HFF-Myc (cell line): ENCODE measurements at regions not wholly inside any gene's neighbourhood (a gene's known extent, or its start where the extent isn't known, plus 50 kb on each side); places are given as distances from the start of the nearest gene placed in this dataset.
"Not testable (repeated sequence)": the region's sequence is repeated elsewhere in the genome, so short reads cannot be mapped to it uniquely, and the experiment has no call there.

Experiments used
- DNase-seq: peaks from one replicate; pipeline ENCODE4 v3.0.0-alpha.2; 2011; ENCODE audit warnings: low read depth; ENCODE audit errors: extremely low read depth
- H3K4me3 ChIP-seq: replicated peaks from 2 replicates; pipeline ENCODE4 v1.5.1; 2011; ENCODE audit warnings: low read depth, mild to moderate bottlenecking, control low read depth, low read length
- TF ChIP-seq, protein P1 (sequence below): IDR thresholded peaks from 2 replicates; pipeline ENCODE4 v1.5.1; 2012; ENCODE audit warnings: mild to moderate bottlenecking, low read depth, low read length, control low read depth; ENCODE audit errors: missing control alignments

DNA sequence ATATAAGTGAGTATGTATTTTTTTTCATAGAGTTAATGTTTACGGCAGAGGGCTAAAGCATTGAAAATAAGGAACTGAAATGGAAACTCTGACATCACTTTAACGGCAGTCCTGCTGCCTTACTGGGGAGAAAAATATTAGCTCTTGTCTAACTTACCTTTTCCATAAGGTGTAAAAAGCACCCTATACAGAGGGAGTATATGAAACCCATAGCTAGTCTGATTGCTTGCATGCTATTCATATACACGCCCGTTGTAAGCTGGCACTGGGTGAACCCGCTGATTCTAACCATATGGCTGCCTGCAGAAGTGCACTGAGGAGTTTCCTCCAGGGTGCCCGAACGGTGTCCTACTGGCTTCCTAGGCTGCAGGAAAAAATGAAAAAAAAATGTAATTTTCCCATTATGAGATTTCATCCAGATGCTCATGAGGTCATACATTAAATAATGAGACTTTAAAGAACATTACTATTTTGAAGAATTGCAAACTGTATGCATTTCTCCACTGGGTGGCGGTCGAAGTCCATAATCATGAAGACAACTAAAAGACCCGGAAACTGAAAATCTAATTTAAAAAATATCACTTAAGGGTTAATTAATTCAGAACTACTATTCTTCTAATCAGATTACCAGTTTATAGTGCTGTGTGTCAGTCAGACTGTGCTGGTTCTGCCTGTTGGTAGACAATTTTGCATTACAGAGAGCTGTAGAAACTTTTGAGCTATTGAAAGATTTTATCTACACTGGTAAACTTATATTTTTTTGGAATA lies 144.7 kb downstream of the ALX1 start:
- no peak for DNase-seq
- TF ChIP-seq, protein P1, sequence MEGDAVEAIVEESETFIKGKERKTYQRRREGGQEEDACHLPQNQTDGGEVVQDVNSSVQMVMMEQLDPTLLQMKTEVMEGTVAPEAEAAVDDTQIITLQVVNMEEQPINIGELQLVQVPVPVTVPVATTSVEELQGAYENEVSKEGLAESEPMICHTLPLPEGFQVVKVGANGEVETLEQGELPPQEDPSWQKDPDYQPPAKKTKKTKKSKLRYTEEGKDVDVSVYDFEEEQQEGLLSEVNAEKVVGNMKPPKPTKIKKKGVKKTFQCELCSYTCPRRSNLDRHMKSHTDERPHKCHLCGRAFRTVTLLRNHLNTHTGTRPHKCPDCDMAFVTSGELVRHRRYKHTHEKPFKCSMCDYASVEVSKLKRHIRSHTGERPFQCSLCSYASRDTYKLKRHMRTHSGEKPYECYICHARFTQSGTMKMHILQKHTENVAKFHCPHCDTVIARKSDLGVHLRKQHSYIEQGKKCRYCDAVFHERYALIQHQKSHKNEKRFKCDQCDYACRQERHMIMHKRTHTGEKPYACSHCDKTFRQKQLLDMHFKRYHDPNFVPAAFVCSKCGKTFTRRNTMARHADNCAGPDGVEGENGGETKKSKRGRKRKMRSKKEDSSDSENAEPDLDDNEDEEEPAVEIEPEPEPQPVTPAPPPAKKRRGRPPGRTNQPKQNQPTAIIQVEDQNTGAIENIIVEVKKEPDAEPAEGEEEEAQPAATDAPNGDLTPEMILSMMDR, result peak; percentile 23
- no peak overlapping the region for H3K4me3 ChIP-seq

DNA sequence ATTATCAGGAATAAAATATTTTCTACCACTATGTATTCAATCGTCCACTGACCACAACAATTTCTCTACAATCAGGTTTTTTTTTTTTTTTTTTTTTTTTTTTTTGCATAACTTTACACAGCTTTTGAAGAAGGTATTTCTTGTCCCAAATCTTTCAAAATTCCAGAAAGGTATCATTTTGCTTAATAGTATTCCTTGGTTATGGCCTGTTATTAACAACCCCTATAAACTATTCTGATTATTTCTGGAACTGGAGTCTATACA lies 145.3 kb downstream of the ALX1 start:
- no peak for DNase-seq
- TF ChIP-seq, protein P1, result no peak
- H3K4me3 ChIP-seq, result no peak overlapping the region

DNA sequence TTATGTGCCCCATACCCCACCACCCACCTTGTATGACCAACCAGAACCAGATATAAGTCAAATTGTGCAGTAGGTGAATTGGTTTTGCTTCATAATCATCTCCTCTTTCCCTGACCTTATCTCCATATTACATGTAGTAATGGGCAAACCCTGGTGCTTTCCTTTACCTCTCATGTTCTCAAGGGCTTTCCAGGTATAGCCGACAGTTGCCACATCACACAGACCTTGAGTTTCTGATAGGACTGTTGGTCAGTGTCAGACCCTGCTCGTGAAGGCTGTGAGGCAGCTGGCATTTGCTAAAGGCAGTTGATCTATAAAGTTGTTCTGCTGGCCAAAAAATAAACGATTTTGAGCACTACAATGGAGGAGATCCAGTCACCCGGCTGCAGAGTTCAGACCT lies 145.9 kb downstream of the ALX1 start:
- no peak for DNase-seq
- no peak overlapping the region for H3K4me3 ChIP-seq
- TF ChIP-seq, protein P1, result no peak

DNA sequence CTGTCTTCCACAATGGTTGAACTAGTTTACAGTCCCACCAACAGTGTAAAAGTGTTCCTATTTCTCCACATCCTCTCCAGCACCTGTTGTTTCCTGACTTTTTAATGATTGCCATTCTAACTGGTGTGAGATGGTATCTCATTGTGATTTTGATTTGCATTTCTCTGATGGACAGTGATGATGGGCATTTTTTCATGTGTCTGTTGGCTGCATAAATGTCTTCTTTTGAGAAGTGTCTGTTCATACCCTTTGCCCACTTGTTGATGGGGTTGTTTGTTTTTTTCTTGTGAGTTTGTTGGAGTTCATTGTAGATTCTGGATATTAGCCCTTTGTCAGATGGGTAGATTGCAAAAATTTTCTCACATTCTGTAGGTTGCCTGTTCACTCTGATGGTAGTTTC lies 153.1 kb downstream of the ALX1 start:
- not testable (repeated sequence) for DNase-seq, H3K4me3 ChIP-seq

DNA sequence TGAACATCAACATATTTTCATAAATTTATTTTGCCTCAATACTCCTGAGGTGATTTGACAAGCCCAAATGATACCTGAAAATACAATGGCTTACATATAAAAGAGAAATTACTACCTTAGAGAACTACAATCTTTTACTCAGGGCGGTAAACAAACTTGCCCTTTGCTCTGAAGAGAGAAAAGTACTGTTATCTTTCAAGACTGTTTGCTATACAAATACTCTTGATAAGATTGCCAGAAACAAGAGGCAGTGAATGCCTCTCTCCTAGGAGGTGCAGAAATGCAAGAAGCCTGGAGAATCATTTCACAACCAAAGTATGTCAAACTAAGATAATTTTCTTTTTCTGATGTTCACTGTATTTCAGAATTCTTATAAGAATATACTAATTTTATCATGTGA lies 160.3 kb downstream of the ALX1 start:
- TF ChIP-seq, protein P1, result no peak
- H3K4me3 ChIP-seq, result no peak overlapping the region
- no peak for DNase-seq

DNA sequence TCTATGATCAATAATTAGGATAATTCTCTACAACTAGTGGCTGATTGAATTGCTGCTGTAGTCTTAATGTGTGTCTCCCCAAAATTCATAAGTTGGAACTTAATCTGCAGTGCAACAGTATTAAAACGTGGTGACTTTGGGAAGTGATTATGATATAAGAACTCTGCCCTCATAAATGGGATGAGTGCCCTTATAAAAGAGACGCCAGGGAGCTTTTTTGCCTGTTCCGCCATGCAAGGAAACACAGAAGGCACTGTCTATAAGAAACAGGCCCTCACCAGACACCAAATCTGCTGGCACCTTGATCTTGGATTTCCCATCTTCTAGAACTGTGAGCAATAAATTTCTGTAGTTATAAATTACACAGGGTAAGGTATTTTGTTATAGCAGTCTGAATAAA lies 161.0 kb downstream of the ALX1 start:
- no peak for DNase-seq
- TF ChIP-seq, protein P1, result no peak
- H3K4me3 ChIP-seq, result no peak overlapping the region

DNA sequence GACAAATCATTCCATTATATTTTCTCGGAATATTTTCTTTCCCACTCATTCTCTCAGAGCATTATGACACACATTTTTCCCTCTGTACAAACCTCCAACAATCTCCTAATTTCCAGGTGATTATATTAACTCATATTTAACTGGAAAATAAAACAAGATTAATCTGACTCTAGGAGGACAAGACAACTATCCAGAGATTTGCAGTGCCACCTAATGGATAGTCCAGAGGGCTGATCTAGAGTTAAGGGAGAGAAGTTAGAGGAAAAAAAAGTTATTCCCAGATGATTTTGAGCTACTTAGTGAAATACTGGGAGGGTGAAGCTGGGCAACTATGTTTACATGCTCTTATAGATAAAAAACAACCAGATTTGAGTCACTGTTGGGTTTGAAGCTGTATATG lies 161.7 kb downstream of the ALX1 start:
- TF ChIP-seq, protein P1, result peak; percentile 11
- DNase-seq, result no peak
- no peak overlapping the region for H3K4me3 ChIP-seq
